ENCODE measurements at regions not wholly inside any gene's neighbourhood (a gene's known extent, or its start where the extent isn't known, plus 50 kb on each side); places are given as distances from the start of the nearest gene placed in this dataset.

DNA sequence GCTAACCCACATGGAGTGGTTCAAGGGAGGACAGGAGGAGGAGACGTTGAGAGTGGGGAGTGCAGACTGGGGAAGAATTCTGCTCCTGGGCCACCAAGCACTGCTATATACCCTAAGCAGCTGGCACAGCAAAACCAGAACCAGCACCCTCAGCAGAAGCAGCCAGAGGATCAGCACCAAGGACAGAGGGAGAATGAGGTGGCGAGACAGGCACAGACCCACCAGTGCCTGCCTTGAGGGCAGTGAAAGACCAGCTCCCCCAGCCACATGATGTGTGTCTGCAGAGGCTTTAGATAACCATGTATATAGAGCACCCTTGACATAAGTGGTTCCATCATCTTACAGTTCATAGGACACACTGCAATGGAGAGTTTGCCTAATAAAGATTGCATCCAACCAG lies 319.0 kb downstream of the GABRB3 start:
- DNase-seq, result no peak
- Histone ChIP-seq H3K9me2 (ENCODE audit: insufficient read depth) (no peaks in the 10 kb centered on the region), H3K9me3 (ENCODE audit: insufficient read depth, low read depth) (no peaks in the 10 kb centered on the region), H3K27ac (no peak overlapping the region), H3F3A (ENCODE audit: insufficient read depth, low read depth) (no peaks in the 10 kb centered on the region), H3K4me3 (no peak overlapping the region), H3K27me3 (ENCODE audit: insufficient read depth, low read depth) (no peaks in the 10 kb centered on the region), H3K4me2 (no peak overlapping the region), H3K36me3 (ENCODE audit: low read depth) (no peaks in the 10 kb centered on the region), H3K4me1 (replicated peaks; ENCODE audit: insufficient read depth) (no peaks in the 10 kb centered on the region), H4K20me1 (ENCODE audit: insufficient read depth) (no peaks in the 10 kb centered on the region), H2AFZ (no peak overlapping the region), H3K79me2 (ENCODE audit: low read depth) (no peaks in the 10 kb centered on the region)
- intact Hi-C loops (cut with micrococcal nuclease; ENCODE audit: unreplicated experiment), result no loop called here
- TF ChIP-seq, protein P1, sequence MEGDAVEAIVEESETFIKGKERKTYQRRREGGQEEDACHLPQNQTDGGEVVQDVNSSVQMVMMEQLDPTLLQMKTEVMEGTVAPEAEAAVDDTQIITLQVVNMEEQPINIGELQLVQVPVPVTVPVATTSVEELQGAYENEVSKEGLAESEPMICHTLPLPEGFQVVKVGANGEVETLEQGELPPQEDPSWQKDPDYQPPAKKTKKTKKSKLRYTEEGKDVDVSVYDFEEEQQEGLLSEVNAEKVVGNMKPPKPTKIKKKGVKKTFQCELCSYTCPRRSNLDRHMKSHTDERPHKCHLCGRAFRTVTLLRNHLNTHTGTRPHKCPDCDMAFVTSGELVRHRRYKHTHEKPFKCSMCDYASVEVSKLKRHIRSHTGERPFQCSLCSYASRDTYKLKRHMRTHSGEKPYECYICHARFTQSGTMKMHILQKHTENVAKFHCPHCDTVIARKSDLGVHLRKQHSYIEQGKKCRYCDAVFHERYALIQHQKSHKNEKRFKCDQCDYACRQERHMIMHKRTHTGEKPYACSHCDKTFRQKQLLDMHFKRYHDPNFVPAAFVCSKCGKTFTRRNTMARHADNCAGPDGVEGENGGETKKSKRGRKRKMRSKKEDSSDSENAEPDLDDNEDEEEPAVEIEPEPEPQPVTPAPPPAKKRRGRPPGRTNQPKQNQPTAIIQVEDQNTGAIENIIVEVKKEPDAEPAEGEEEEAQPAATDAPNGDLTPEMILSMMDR (conservative IDR thresholded peaks at IDR 0.05), result no peak
- TF ChIP-seq EZH2 (IDR thresholded peaks at IDR 0.05; ENCODE audit: low read depth), result no peak
- ChIA-PET CTCF (no interaction called here), POLR2A (ENCODE audit: unreplicated experiment) (no interaction called here)
- BruUV-seq (replicated peaks), result no TSS peak

DNA sequence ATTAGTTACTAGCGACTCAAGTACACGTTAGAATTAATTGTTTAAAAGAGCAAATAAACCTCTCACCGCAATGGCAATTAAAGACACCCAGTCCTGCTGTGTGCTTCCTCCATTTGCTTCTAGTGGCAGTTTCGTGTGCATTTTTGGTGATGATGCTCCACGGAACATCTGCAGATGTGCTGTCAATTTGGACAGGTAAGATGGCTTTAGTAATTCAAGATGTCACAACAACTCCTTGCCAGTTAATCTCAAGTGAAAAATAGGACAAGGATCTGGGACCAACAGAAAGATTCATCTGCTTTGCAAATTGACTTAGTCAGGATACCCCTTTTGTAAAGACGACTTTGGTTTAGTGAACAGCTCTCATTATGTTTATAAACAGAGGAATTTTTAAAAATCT lies 320.9 kb downstream of the GABRB3 start:
- H4K20me1 ChIP-seq (ENCODE audit: insufficient read depth), result no peaks in the 10 kb centered on the region
- no TSS peak for BruUV-seq (replicated peaks)
- no peak overlapping the region for H3K4me3 ChIP-seq
- CTCF ChIA-PET, result no interaction called here
- no peak for DNase-seq
- no peaks in the 10 kb centered on the region for H3K9me2 ChIP-seq (ENCODE audit: insufficient read depth)
- no peaks in the 10 kb centered on the region for H3K4me1 ChIP-seq (replicated peaks; ENCODE audit: insufficient read depth)
- no peak overlapping the region for H3K4me2 ChIP-seq
- no peaks in the 10 kb centered on the region for H3K79me2 ChIP-seq (ENCODE audit: low read depth)
- intact Hi-C loops (cut with micrococcal nuclease; ENCODE audit: unreplicated experiment), result no loop called here
- no peak overlapping the region for H2AFZ ChIP-seq
- no peaks in the 10 kb centered on the region for H3K36me3 ChIP-seq (ENCODE audit: low read depth)
- TF ChIP-seq EZH2 (IDR thresholded peaks at IDR 0.05; ENCODE audit: low read depth), result no peak
- TF ChIP-seq, protein P1 (conservative IDR thresholded peaks at IDR 0.05), result no peak
- POLR2A ChIA-PET (ENCODE audit: unreplicated experiment), result no interaction called here
- no peak overlapping the region for H3K27ac ChIP-seq
- no peaks in the 10 kb centered on the region for H3K27me3 ChIP-seq (ENCODE audit: insufficient read depth, low read depth)
- no peaks in the 10 kb centered on the region for H3K9me3 ChIP-seq (ENCODE audit: insufficient read depth, low read depth)
- no peaks in the 10 kb centered on the region for H3F3A ChIP-seq (ENCODE audit: insufficient read depth, low read depth)

DNA sequence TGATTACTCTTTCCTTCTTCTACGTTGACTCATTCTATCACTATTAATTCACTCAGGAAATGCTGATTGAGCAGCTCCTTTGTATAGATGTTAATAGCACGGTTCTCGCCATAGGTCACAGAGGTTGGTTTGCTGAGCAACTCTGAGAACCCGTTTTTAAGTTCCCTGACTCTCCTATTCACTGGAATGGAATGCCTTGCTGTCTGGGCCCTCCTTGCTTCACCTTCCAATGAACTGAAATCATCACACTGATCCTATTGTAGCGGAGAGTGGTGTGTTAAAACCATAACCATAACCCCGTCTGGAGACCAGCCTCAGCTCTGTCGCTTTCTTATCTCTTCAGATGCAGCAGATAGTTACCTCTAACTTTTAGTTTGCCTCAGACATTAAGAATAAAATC lies 323.6 kb downstream of the GABRB3 start:
- no peaks in the 10 kb centered on the region for H4K20me1 ChIP-seq (ENCODE audit: insufficient read depth)
- intact Hi-C loops (cut with micrococcal nuclease; ENCODE audit: unreplicated experiment), result no loop called here
- TF ChIP-seq, protein P1 (conservative IDR thresholded peaks at IDR 0.05), result no peak
- TF ChIP-seq EZH2 (IDR thresholded peaks at IDR 0.05; ENCODE audit: low read depth), result no peak
- BruUV-seq (replicated peaks), result no TSS peak
- no peaks in the 10 kb centered on the region for H3K4me1 ChIP-seq (replicated peaks; ENCODE audit: insufficient read depth)
- H2AFZ ChIP-seq, result no peak overlapping the region
- POLR2A ChIA-PET (ENCODE audit: unreplicated experiment), result no interaction called here
- H3K27me3 ChIP-seq (ENCODE audit: insufficient read depth, low read depth), result no peaks in the 10 kb centered on the region
- H3F3A ChIP-seq (ENCODE audit: insufficient read depth, low read depth), result no peaks in the 10 kb centered on the region
- no peak overlapping the region for H3K4me3 ChIP-seq
- no peak overlapping the region for H3K27ac ChIP-seq
- H3K9me3 ChIP-seq (ENCODE audit: insufficient read depth, low read depth), result no peaks in the 10 kb centered on the region
- no peaks in the 10 kb centered on the region for H3K79me2 ChIP-seq (ENCODE audit: low read depth)
- no peaks in the 10 kb centered on the region for H3K36me3 ChIP-seq (ENCODE audit: low read depth)
- no peak overlapping the region for H3K4me2 ChIP-seq
- H3K9me2 ChIP-seq (ENCODE audit: insufficient read depth), result no peaks in the 10 kb centered on the region
- no peak for DNase-seq
- CTCF ChIA-PET, result no interaction called here

All from PC-9 (cell line).